ENCODE measurements at regions not wholly inside any gene's neighbourhood (a gene's known extent, or its start where the extent isn't known, plus 50 kb on each side); places are given as distances from the start of the nearest gene placed in this dataset.
"Not testable (repeated sequence)": the region's sequence is repeated elsewhere in the genome, so short reads cannot be mapped to it uniquely, and the experiment has no call there.

DNA sequence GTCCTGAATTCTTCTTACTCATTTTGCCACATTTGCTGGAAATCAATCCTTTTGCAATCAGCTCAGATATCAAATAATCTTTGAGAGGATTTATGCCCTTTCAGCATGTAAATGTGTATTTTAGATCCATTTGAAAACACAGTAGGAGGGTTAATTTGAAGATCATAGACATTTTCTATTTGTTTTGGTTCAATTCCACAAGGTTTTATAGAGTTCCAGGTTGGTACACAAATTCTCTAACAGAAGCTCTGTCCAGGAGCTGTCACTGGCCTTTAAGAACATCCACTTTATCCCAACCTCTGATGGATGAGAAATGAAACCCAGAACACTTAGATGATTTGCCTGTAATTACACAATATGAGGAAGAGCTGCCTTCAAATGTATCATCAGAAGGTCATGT is 157.3 kb upstream of the CHAC2 start:
- DNase-seq, result no peak

DNA sequence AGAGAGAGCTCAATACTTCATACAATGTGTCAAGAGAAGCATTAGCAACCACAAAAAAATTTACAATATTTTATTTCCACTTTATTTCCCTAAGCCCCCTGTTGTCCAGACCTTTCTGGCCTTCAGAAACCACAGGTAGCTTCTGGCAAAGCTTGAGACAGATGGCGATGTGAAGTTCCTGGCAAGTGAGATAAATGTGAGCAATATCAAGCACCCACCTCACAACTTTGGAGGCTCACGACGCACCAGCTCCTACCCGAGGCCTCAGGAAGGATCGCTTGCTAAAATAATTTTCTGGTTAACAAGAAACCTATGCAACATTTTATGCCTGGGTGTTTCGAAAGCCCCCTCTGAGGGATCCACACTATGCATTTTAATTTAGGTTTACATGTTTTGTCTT is 158.1 kb upstream of the CHAC2 start:
- no peak for DNase-seq

DNA sequence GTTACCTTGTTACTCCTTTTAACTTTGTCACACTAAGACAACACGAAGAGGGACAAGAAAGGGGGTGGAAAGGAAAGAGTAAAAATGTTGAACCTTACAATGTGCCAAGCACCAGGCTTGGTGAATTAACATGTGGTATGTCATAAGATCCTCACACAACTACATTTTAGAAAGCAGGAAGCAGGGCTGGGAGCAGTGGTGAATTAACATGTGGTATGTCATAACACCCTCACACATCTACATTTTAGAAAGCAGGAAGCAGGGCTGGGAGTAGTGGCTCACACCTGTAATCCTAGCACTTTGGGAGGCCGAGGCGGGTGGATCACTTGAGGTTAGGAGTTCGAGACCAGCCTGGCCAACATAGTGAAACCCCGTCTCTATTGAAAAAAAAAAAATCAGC is 159.3 kb upstream of the CHAC2 start:
- DNase-seq, result no peak

DNA sequence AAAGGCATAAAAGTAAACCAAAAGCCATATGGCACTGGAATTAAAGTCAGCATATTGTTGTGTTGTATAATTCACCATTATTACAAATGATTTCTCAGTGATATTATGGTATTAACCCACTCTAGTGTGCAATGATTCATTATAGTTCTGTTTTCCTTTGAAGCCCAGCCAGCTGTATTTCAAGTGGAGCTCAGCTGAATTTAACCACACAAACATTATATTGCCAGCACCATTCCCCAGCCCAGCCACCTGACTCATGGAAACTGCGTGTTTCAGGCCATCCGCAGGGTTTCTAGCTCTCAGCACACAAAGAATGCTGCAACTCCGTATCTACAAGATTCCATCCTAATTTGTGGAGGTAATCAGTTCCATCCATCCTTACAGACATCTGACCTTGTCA is 166.8 kb upstream of the CHAC2 start:
- DNase-seq, result no peak

DNA sequence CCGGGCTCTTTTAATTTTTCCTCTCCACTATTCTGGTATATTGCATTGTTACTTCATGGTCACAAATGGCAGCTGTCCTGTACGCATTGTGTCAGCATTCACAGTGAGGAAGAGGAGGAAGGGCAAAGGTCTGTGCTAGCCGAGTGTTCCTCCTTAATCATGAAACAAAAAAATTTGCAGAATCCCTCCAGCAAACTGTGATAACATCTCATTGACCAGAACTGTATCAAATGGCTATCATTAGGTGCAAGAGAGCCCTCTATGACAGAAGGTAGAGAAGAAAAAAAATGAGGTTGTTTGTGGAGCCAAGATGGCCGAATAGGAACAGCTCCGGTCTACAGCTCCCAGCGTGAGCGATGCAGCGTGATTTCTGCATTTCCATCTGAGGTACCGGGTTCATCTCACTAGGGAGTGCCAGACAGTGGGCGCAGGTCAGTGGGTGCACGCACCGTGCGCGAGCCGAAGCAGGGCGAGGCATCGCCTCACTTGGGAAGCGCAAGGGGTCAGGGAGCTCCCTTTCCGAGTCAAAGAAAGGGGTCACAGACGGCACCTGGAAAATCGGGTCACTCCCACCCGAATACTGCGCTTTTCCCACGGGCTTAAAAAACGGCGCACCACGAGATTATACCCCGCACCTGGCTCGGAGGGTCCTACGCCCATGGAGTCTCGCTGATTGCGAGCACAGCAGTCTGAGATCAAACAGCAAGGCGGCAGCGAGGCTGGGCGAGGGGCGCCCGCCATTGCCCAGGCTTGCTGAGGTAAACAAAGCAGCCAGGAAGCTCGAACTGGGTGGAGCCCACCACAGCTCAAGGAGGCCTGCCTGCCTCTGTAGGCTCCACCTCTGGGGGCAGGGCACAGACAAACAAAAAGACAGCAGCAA is 180.6 kb upstream of the CHAC2 start:
- not testable (repeated sequence) for DNase-seq

DNA sequence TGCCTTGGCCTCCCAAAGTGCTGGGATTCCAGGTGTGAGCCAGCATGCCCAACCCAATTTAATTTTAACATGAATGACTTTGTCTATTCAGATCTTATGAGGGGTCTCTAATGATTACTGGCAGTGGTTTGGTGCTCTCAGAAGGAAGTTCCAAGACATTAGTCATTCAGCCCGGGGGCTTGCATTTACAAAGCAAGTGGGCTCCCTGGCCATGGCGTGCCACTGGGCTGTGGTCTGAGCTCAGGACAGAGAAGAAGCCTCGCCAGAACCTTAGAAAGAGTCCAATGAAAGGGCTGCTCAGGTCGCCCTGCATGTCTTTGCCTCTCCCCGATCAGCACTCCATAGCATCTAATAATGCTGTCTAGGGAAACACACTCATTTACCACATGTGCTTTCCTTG is 182.6 kb upstream of the CHAC2 start:
- DNase-seq, result no peak

DNA sequence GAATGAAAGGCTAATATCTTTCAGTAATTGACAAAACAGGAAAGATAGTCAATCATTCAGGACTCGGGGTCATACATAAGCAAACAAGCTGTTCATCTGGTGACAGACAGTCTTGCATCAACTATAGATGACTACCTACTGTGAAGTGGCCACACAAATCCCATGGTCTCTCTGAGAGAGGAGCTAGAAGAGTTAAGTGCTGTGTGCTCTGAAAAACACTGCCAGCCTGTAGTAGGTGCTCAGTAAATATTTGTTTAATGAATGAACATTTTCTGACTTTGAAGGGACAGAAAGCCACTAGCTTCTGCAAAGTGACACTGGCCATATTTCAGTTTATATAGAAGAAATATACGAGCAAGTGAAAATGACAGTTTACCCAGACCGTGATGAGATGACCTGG is 184.0 kb upstream of the CHAC2 start:
- no peak for DNase-seq

DNA sequence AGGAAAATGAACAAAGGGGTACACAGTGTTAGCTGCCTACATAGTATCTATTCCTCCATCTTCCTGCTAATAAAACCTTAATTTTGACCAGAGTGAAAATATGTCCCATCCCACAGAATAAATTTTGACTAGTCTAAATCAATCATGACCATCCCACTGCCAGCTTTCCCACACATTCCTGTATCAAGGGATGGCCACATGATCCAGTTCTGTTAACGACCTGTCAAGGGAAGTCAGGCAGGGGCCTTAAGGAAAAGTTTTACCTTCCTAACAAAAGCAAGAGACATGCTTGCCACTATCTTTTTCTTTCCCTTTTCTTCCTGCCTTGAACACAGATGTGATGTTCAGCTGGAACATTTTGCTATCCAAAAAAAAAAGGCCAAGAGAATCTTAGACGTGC is 185.0 kb upstream of the CHAC2 start:
- DNase-seq, result no peak

DNA sequence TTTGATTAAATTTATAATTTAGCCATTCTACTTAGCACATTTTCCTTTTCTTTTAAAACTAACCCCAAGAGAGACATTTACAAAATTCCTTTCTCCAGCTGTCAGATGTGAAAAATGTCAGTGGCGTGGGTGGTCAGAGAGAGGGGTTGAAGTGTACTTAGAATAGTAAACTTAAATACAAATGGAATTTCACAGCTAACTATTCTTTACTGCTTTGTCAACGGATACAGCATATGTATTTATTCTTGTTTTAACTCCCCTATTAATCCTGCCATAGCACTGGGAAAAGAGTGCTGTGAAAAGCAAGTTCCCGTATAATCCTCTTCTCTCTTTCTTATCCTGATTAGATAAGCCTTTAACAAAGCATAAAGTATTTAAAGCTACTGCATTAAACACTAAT is 191.4 kb upstream of the CHAC2 start:
- no peak for DNase-seq

DNA sequence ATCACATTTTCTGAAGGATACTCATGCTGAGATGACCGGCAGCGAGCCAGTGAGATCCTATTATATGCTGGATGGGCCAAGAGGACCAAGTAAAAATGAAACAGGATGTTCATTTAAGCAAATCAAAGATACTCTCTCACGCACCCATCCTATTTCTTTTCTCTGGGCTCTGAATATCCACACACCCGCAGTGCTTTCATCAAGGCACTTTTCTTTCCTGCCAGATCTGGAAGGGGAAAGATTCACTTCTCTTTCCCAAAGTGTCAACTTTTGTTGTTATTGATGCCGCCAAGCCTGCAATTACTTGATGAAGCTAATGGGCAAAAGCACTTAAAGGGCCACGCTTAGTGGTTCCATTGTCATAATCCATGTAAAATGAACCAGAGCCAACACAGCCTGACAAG is 191.9 kb upstream of the CHAC2 start:
- no peak for DNase-seq

DNA sequence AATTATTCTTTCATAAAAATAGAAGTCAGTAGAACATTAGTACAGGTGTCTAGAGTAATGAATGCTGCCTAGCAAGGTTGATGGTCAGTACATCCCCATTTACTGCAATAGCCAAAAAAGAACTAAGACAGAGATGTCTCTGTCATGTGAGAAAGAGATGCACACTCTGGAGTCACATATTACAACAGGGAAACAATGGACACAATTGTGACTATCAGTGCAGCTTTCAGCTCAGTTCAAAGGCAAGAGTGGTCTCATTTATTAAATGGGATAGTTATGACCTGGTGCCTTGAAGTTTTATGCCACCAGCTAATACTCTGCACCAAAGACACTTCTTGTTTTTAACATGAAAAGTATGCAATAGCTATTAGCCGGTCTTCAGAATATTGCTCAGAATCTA is 194.9 kb upstream of the CHAC2 start:
- no peak for DNase-seq

DNA sequence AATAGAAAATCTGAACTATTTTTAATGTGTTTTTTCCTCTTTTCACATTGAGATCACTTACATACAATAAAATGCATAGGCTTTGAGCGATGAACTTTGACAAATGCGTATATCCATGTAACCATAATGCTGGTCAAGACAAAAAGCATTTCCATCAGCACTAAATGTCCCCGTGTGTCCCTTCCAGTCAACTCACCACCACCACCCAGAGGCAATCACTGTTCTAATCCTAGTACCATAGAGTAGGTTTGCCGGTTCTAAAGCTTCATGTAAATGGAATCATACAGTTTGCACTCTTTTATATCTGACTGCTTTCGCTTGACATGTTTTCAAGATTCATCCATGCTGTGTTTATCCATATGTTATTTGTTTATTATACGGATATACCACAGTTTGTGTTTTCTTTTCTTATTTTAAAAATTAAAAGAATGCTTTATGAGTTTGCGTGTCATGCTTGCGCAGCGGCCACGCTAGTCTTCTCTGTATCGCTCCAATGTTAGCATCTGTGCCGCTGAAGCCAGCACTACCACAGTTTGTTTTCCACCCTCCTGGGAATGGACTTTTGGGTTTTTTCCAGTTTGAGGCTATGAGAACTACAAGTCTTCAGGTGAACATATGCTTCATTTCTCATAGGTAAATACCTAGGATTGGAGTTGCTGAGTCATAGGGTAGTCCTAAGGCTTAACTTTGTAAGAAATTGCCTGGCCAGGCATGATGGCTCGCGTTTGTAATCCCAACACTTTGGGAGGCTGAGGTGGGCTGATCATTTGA is 197.5 kb upstream of the CHAC2 start:
- DNase-seq, result peak; percentile 1

DNA sequence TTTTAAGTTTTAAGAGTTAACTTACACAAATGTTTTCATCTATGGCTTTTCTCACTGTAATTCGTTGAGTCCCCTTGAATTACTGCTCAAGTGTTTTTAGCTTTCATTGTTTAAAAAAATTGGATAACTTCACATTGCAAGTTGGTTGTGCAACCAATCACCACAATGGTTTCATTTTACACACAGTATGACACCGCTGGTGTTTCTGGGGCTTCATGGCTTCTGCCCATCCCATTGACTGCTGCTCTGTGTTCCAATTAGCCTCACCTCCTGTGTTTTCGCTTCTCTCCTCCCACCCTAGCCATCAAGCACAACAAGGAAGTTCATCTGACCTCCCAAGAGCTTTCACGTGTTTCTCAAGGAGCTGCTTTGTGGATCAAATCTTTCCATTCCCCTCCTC is 199.1 kb upstream of the CHAC2 start:
- no peak for DNase-seq

DNA sequence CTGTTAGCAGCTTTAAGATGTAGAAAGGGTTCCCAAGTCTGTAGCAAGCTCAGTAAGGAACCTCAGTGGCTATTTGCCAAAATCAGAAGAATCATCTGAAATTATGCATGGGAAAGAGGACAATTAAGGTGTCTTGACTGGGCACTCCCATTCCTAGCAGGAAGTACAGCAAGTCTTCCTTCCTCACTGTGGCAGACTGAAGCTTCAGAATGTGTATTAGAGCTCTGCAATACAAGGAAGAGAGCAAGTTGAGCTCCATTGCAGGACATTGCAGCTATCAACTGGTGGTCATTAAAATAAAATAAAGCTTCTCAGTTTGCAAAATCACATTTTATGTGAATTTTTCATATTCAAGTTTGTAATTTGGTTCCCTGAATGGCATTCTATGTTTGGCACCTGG is 200.5 kb upstream of the CHAC2 start:
- no peak for DNase-seq

DNA sequence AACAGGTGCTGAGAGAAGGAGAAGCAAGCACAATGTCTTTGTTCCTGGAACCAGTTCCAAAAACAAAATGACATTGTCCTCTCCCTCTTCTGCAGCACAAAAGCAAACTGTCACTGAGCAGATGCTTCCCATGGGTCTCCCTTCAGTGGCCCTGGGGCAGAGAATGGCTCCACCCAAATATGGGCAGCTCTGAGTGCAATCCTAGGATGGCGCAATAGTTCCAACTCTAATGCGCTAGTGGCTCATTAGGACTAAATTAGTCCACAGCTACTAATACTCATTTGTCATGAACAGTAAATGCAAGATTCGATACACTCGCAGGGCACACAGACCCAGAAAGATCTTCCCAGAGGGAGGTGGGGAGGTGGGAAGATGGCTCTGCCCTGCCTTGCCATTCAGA is 205.2 kb upstream of the CHAC2 start:
- no peak for DNase-seq

DNA sequence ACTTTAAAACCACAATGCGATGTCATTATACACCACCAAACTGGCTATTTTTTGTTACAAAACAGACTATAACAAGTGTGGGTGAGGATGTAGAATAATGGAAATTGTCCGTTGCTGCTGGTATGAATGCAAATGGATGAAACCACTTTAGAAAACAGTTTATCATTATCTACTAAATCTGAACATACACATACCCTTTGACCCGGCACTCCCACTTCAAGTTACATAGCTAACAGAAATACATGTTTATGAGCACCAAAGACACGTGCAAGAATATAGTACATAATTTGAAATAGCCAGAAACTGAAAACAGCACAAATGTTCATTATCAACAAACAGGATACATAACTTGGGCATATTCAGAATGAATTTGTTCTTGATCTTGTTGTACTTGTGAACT is 206.4 kb upstream of the CHAC2 start:
- DNase-seq, result no peak

DNA sequence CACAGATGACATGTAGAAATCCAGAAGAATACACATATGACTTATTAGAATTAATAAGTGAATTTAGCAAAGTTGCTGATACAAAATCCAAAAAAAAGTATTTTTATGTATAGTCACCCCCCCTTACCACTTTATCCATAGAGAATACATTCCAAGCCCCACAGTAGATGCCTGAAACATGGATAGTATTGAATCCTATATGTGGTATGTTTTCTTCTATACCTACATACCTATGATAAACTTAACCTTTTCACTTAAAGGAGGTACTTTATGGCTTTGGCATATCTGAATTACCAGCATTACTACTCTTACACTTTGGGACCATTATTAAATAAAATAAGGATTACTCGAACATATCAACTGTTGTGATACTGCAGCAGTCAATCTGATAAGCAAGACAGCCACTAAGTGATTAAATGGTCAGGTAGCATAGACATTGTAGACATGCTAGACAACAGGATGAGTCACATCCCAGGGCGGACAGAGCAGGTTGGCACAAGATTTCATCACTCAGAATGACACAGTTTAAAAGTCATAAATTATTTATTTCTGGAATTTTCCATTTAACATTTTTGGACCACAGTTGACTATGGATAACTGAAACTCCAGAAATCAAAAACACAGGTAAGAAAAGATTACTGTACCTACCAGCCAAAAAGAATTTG is 208.2 kb upstream of the CHAC2 start:
- DNase-seq, result no peak

DNA sequence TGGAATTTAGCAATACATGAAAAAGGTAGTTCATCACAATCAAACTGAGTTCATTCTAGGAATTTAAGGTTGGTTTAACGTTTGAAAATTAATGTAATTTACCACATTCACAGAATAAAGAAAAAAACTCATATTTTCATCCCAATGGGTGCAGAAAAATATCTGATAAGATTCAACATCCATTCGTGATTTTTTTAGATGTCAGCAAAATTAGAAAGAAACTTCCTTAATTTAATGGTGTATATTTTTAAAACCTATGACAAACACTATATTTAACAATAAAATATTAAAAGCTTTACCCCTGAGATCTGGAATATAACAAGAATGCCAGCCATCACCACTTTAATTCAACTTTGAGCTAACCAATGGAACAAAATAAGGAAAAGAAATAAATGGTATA is 208.7 kb upstream of the CHAC2 start:
- DNase-seq, result no peak

DNA sequence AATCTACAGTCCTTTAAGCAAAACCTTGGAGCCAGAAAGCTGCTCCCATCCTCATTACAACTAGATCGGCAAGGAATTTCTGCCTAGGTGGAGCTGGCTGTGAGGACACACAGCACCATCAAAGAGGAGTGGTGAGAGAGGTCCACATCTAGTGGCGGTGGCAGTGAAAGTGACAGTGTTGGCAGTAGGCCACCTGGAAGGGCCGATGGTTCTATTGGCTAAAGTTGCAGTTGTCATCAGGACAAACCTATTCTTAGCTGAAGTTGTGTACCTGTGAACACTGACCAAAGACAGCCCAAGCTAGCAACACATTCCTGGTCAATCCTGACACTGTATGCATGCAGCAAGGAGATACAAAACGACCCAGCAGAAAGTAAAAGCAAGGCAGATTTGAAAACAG is 218.1 kb upstream of the CHAC2 start:
- no peak for DNase-seq

DNA sequence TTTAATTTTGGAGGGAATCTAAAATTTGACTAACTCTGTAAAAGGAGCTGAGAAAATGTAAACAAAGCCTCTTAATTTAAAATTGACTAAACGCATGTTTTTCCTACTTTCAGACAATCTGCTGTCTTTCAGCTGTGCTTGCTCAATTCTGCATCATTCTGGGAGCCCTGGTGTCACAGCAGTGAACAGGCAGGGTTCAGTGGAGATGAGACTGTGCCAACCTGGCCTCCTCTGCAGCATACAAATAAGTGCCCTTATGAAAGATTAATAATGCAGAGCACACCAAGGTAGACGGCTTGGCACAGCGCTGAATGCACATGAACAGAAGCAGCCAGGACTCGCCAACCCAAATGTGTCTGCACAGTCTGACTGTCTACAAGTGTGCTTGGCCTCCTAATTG is 222.0 kb upstream of the CHAC2 start:
- no peak for DNase-seq

DNA sequence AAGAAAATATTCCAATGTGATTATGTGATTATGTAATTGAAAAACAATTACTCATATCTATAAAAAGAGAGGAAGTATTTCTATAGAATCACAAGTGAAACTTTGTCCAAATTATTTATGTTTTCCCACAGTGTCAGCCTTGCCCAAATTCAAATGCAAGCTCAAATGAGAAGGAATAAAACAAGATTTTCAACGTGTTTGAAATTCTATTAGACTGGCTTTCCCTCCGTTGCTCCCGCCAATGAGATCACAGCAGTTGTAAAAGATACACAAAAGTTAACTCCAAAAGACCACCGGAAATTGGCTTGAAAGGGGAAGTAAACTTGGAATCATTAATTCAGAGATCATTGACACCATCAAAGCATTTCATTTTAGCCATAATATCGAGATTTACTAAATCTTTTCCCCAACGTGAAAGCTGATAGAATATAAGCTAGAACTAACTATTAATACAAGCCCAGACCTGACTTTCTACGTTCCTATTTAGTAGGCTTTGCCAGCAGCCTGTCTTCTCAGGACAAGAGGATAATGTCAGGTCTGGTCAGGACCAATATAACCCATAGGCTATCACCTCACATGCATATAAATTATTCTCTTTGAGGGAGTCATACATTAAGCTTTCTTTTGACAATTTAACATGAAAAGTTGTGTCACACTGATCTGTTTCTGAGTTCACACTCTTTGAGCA is 222.6 kb upstream of the CHAC2 start:
- DNase-seq, result no peak

DNA sequence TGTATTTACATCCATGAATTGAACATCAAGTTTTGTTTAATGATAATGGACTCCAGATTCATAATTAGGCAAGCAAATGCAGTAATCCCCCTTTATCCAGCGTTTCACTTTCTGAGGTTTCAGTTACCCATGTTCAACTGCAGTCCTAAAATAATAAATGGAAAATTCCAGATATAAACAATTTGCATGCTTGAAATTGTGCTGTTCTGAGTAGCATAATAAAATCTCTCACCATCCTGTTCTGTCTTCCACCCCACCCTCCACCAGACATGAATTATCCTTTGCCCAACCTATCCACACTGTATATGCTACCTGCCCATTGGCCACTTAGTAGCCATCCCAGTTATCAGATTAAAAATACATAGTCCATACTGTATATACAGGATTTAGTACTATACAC is 224.5 kb upstream of the CHAC2 start:
- DNase-seq, result no peak

All from hematopoietic multipotent progenitor cell treated with erythropoietin and hydrocortisone succinate and interleukin-3 and kit ligand, for 4 days (in vitro differentiated cells).